HG02759 (cell line): ENCODE measurements at regions not wholly inside any gene's neighbourhood (a gene's known extent, or its start where the extent isn't known, plus 50 kb on each side); places are given as distances from the start of the nearest gene placed in this dataset.
"Not testable (repeated sequence)": the region's sequence is repeated elsewhere in the genome, so short reads cannot be mapped to it uniquely, and the experiment has no call there.

Source experiments
- ATAC-seq: cut with Tn5 transposase; IDR thresholded peaks from one replicate; pipeline ENCODE4 v1.9.1; 2021; ENCODE audit warnings: mild to moderate bottlenecking, moderate library complexity; ENCODE audit not compliant: unreplicated experiment

DNA sequence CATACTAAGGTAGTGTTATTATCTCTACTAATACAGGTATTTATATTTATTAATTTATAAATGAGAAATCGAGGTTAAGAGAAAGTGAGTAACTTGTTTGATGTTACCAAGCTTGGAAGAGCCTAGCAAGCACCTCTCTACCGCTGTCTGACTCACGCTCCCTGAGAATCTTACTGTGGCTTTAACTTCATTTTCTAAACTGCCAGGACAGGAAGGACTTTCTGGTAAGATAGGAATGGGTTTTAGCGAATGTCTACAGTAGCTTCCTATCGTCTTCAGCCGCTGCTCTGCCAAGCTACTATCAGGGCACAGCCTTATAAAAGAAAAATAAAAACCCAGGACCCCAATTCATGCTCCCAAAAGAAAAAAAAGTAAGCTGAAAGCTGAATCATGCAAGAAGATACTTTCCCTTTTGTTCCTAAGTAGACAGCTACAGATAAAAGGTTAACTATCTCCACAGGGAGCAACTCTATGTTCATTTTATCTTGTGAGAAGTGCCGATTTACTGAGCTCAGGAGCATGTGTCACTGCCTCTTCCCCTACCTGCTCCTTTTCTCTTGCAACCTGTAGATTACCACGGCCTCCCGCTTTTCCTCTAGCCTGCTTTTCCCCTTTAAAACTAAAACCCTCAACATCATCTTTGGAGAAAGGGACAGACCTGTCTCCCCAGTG, 60.2 kb downstream of the THNSL1 start:
- ATAC-seq: no peak

DNA sequence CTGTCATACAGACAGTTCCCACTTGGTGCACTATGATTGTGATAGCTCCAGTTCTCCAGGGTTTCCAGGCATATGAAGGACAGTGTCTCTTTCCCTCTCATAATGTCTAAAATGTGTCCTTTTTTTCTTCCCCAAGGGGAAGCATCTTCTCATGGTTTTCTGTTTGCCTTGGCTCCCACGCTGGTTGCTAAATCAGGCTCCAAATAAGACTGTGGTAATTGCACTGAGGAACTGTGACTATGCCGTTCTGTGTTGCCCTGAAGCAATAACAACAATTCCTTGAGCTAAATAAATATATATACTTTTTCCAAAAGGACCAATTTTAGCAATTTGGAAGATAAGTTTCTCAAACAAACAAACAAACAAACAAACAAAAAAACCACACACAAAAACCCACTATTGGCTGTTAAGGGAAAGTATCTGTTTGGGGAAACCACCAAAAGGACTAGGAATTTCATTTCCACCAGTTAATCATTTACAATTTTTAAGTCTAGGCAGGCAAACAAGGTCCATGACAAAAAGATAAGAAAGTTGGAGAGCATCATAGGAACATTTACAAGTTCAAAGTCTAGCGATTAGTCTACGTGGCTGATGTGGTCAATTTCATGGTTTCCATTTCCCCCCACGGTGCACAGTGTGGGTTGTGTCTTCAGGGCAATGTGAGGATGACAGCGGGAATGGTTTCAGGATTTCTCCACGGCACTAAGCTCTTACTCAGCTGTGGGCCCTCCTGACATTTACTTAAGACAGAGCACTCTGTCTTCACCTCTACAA, 62.4 kb downstream of the THNSL1 start:
- no peak for ATAC-seq

DNA sequence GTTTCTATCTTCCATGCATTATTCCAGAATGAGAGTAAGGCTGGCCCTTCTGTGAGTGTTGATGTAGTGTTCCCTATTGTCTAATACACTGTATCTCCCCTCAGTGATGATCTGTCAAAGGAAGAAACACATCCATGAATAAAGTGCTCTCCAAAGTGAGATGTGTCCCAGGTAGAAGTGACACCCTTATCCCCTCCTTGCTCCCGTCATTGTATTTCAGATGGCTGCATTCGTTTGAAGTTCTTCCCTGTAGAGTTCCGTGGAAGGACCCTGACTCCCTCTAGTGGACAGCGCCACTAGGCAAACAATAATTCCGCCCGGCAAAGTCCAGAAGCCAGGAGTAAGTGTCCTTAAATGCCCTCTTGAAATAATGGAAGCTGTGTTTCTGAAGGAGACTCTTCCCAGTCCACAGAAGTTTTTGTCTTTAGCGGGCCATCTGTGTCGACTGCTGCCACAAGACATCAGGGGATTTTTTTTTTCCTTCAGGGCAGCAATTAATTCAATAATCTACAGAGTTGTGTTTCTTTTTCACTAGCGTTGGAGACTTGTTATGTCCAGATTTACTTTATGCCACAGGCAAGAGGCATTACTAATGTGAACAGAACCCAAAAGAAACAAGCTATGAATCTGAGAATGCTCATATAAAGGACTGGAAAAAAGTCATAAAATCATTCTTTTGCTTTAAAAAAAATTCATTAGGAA, 64.6 kb downstream of the THNSL1 start:
- ATAC-seq: peak; percentile 86

DNA sequence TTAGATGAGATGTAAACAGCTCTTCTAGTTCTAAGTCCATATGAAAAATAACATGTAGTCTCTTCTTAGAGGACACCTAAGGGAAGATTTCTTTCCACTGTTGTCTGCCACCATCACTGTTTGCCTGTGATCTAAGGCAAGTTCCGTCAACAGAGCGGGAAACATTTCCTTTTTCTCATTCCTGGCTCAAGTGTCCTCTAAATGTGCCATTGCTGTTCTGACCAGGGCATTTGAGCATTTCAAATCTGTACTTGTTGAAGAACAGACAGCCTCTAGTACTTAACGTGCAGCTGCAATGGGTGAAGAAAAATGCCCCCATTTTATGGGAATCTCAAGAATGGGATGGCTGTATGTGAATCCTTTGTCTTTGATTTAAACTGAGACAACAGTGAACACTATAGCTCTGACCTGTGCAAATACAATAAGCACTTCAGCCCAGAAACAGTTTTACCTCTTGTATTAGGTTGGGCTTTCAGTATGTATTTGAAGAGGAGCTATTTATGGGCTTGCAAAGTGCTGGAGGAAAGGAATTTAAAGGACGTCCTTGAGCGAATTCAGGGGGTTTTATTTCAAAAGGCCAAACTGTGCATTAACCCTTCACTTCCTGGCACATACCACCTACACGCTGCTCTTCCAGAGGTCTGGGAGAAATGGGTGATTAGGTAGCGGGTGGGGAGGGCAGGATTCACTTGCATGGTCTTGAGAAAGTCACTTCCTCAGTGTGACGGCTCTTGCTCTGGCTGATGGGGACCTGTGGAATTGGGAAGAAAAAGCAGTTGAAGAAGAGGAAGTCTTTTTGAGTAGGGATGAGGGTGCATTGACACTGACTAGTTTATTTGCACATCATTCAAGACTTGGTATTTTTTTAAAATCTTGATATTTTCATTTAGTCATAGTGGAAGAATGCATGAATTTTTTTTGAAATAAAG, 66.1 kb downstream of the THNSL1 start:
- no peak for ATAC-seq

DNA sequence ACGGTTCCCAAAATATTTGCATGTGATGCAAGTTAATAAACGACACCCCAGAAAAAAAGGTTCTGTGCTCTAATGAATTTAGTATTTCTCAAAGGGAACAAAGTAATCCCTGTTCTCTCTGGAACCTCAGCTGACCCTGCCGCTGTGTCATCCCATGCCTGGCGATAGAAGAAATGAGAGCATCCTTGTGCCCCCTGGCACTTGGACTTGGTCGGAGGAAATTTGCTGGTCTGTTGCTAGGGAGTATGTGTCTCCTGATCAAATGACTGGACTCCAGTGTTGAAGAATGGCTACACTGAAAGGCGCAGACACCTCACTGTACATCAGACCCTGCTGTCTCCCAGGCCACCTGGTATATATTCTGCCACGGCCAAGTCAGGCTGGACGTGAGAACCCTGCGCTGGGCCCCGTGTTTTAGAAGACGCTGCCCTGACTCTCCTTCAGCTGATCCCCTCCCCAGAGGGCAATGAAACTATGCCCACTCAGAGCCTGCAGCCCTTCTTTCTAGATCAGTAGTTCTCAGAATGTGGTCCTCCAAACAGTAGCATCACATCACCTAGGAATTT, 67.2 kb downstream of the THNSL1 start:
- no peak for ATAC-seq

DNA sequence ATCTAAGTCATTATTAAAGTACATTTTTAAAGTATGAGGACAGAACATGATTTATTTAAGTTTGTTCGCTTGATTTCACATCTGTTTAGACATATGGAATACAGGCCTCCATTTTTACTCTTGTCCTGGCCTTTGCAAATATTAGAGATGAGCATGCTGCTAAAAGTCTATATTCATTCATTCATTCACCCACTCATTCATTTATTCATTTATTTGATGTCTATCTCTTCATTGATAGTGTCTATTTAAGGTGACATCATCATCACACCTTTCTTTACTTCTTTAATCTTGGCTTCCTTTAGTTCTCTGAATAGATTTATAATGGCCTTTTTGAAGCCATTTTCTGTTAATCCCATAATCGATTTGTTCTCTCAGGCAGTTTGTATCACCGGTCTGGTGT, 68.0 kb downstream of the THNSL1 start:
- no peak for ATAC-seq

DNA sequence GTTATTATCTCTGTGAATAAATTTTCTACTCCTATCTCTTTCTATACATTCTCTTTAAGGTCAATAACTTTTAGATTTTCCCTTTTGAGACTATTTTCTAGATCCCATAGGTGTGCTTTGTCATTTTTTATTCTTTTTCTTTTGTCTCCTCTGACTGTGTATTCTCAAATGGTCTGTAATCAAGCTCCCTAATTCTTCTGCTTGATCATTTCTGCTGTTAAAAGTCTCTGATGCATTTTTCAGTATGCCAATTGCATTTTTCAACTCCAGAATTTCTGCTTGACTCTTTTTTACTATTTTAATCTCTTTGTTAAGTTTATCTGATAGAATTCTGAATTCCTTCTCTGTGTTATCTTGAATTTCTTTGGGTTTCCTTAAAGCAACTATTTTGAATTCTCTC, 78.2 kb downstream of the THNSL1 start:
- no peak for ATAC-seq

- no peak for ATAC-seq
Observed at GRCh38 chr10:25097669-25098411, 77.0 kb upstream of the GPR158 start.

DNA sequence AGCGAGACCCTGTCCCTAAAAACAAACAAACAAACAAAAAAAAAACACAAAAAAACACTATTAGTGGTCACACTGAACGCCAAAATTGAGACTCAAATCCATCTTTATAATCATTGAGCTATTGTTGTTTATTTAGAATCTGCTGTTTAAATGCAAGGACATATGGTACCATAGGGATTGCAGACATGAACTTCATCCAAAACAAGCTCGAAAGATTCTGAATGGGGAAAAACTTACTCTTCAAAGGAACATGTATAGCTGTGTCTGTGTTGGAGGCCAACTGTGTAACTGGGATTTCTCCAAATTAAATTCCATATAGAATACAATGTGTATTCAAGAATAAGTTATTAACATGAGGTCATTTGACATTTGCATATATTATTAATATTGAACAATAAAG, 74.7 kb upstream of the GPR158 start:
- no peak for ATAC-seq

GRCh38 chr10:25101461-25102146, 73.2 kb upstream of the GPR158 start:
- no peak for ATAC-seq

GRCh38 chr10:25102147-25102822, 72.5 kb upstream of the GPR158 start:
- ATAC-seq: no peak

- no peak for ATAC-seq
Observed at GRCh38 chr10:25103703-25104102, 71.1 kb upstream of the GPR158 start.

GRCh38 chr10:25104441-25104840, 70.4 kb upstream of the GPR158 start:
- no peak for ATAC-seq

- ATAC-seq: no peak
Observed at GRCh38 chr10:25105262-25105661, 69.5 kb upstream of the GPR158 start.

GRCh38 chr10:25105743-25106260, 69.0 kb upstream of the GPR158 start:
- no peak for ATAC-seq

GRCh38 chr10:25107756-25108155, 67.0 kb upstream of the GPR158 start:
- no peak for ATAC-seq

DNA sequence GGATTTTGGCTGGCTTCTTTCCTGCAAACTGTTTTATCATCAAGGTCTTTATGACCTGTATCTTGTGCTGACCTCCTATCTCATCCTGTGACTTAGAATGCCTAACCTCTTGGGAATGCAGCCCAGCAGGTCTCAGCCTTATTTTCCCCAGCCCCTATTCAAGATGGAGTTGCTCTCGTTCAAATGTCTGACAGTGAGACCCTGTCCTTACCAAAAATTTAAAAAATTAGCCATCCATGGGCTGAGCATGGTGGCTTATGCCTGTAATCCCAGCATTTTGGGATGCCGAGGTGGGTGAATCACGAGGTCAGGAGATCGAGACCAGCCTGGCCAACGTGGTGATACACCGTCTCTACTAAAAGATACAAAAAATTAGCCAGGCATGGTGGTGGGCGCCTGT, 64.9 kb upstream of the GPR158 start:
- not testable (repeated sequence) for ATAC-seq

GRCh38 chr10:25112016-25112415, 62.8 kb upstream of the GPR158 start:
- ATAC-seq: no peak
